AG08396 (cell line): ENCODE measurements at regions not wholly inside any gene's neighbourhood (a gene's known extent, or its start where the extent isn't known, plus 50 kb on each side); places are given as distances from the start of the nearest gene placed in this dataset.

ENCODE experiments used
- DNase-seq: peaks from one replicate; pipeline ENCODE4 v3.0.0; 2012; ENCODE audit warnings: low spot score, mixed read lengths

GRCh38 chr1:30638086-30638485, 85.3 kb downstream of the MATN1 start:
- DNase-seq: no peak

- DNase-seq: no peak
Observed at GRCh38 chr1:30637183-30637980, 86.0 kb downstream of the MATN1 start.

- no peak for DNase-seq
Observed at GRCh38 chr1:30636621-30637020, 86.8 kb downstream of the MATN1 start.

GRCh38 chr1:30635391-30635975, 87.9 kb downstream of the MATN1 start:
- DNase-seq: no peak

GRCh38 chr1:30634507-30634906, 88.9 kb downstream of the MATN1 start:
- DNase-seq: no peak

- DNase-seq: no peak
Observed at GRCh38 chr1:30633294-30633693, 90.1 kb downstream of the MATN1 start.

- no peak for DNase-seq
Observed at GRCh38 chr1:30632481-30632880, 90.9 kb downstream of the MATN1 start.

GRCh38 chr1:30631700-30632099, 91.7 kb downstream of the MATN1 start:
- DNase-seq: no peak

GRCh38 chr1:30629501-30629900, 93.9 kb downstream of the MATN1 start:
- no peak for DNase-seq

- DNase-seq: no peak
Observed at GRCh38 chr1:30627994-30628393, 95.4 kb downstream of the MATN1 start.

GRCh38 chr1:30627206-30627605, 96.2 kb downstream of the MATN1 start:
- no peak for DNase-seq

- no peak for DNase-seq
Observed at GRCh38 chr1:30623431-30623830, 100.0 kb downstream of the MATN1 start.

- no peak for DNase-seq
Observed at GRCh38 chr1:30619619-30620018, 103.8 kb downstream of the MATN1 start.

GRCh38 chr1:30618335-30618747, 105.0 kb downstream of the MATN1 start:
- DNase-seq: no peak

- DNase-seq: no peak
Observed at GRCh38 chr1:30616759-30617158, 106.6 kb downstream of the MATN1 start.

GRCh38 chr1:30615816-30616590, 107.4 kb downstream of the MATN1 start:
- DNase-seq: no peak

- DNase-seq: no peak
Observed at GRCh38 chr1:30615076-30615795, 108.1 kb downstream of the MATN1 start.

GRCh38 chr1:30613188-30613587, 110.2 kb downstream of the MATN1 start:
- DNase-seq: no peak

GRCh38 chr1:30612536-30613065, 110.8 kb downstream of the MATN1 start:
- no peak for DNase-seq

GRCh38 chr1:30611741-30612309, 111.6 kb downstream of the MATN1 start:
- DNase-seq: no peak

GRCh38 chr1:30610917-30611316, 112.5 kb downstream of the MATN1 start:
- no peak for DNase-seq

- DNase-seq: no peak
Observed at GRCh38 chr1:30609999-30610345, 113.4 kb downstream of the MATN1 start.
